Coronary artery (tissue), 2 donors: ENCODE measurements at regions not wholly inside any gene's neighbourhood (a gene's known extent, or its start where the extent isn't known, plus 50 kb on each side); places are given as distances from the start of the nearest gene placed in this dataset.

Source experiments
- DNase-seq: peaks from one replicate; pipeline ENCODE4 v3.0.0-alpha.2; 2017; ENCODE audit warnings: low spot score
- H3K27ac ChIP-seq, 2 donors: fragments of 200-600 bp; sonication (generic); one replicate each; pipeline ENCODE4 v1.5.1; 2016 to 2019
- H3K4me3 ChIP-seq: fragments of 200-600 bp; sonication (generic); 2 replicates; pipeline ENCODE4 v1.5.1; 2016; ENCODE audit warnings: mild to moderate bottlenecking, moderate library complexity
- TF ChIP-seq, protein P1 (sequence below): fragments of 200-600 bp; sonication (generic); IDR thresholded peaks from one replicate; pipeline ENCODE4 v1.5.1; 2019; ENCODE audit warnings: antibody characterized with exemption

DNA sequence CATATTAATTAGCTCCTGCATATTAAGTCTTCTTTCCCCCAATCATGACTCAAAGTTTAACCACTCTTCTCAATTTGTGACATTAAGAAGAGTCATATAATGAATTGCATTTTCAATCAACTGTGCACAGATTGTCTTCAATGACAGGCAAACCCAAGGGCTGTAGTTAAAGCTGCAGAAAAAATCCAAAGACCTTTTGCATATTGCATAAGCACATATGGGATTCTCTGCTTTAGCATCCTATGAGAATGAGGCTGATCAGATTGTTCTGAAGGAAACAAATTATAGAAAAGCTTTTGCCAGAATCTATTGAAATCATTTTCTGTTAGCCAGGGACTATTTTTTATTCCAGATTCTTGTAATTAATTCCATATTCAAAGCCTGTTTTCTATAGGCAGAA, 112.3 kb downstream of the FAM170A start:
- TF ChIP-seq, protein P1, sequence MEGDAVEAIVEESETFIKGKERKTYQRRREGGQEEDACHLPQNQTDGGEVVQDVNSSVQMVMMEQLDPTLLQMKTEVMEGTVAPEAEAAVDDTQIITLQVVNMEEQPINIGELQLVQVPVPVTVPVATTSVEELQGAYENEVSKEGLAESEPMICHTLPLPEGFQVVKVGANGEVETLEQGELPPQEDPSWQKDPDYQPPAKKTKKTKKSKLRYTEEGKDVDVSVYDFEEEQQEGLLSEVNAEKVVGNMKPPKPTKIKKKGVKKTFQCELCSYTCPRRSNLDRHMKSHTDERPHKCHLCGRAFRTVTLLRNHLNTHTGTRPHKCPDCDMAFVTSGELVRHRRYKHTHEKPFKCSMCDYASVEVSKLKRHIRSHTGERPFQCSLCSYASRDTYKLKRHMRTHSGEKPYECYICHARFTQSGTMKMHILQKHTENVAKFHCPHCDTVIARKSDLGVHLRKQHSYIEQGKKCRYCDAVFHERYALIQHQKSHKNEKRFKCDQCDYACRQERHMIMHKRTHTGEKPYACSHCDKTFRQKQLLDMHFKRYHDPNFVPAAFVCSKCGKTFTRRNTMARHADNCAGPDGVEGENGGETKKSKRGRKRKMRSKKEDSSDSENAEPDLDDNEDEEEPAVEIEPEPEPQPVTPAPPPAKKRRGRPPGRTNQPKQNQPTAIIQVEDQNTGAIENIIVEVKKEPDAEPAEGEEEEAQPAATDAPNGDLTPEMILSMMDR = no peak
- H3K4me3 ChIP-seq = no peak overlapping the region
- DNase-seq = no peak
- no peak overlapping the region for H3K27ac ChIP-seq

DNA sequence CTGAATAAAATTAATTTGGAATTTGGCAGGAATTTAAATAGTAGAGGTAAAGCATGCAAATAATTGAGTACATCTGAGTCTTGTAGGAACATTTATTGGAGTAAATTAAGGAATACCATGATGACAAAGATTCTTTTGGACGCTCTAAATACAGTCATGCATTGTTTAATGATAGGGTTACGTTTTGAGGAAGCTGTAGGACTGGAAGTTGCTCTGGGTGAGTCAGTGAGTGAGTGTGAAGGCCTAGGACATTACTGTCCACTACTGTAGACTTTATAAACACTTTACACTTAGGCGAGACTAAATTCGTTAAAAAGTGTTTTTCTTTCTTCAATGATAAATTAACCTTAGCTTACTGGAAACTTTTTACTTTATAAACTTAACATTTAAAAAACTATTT, 113.0 kb downstream of the FAM170A start:
- H3K27ac ChIP-seq = no peak overlapping the region
- TF ChIP-seq, protein P1 = no peak
- no peak for DNase-seq
- H3K4me3 ChIP-seq = no peak overlapping the region

- H3K4me3 ChIP-seq = no peak overlapping the region
- no peak overlapping the region for H3K27ac ChIP-seq
- TF ChIP-seq, protein P1 = no peak
- DNase-seq = no peak
These were observed 114.6 kb downstream of the FAM170A start for GRCh38 chr5:119743927-119744326.

DNA sequence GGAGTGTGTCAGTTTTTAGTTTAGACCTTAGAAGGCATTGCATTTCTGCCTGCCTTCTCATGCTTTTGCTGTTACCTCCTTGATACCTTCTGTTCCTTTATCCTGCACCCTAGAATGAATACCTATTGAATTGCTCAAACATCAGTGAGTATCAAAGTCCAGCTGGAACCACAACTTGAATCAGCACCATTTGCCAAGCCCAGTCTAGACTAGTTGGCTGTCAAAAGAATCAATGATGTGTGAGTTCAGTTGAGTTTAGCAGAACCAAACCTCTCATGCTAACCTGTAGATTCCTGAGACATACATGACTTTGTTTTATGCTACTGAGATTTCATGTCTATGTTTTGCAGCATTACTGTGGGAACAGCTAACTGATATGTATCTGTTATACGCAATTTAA, 116.6 kb downstream of the FAM170A start:
- no peak overlapping the region for H3K4me3 ChIP-seq
- no peak for DNase-seq
- H3K27ac ChIP-seq = no peak overlapping the region
- TF ChIP-seq, protein P1 = no peak

- no peak for DNase-seq
- TF ChIP-seq, protein P1 = no peak
- H3K27ac ChIP-seq = no peak overlapping the region
These were observed 117.6 kb downstream of the FAM170A start for GRCh38 chr5:119746984-119747383.

DNA sequence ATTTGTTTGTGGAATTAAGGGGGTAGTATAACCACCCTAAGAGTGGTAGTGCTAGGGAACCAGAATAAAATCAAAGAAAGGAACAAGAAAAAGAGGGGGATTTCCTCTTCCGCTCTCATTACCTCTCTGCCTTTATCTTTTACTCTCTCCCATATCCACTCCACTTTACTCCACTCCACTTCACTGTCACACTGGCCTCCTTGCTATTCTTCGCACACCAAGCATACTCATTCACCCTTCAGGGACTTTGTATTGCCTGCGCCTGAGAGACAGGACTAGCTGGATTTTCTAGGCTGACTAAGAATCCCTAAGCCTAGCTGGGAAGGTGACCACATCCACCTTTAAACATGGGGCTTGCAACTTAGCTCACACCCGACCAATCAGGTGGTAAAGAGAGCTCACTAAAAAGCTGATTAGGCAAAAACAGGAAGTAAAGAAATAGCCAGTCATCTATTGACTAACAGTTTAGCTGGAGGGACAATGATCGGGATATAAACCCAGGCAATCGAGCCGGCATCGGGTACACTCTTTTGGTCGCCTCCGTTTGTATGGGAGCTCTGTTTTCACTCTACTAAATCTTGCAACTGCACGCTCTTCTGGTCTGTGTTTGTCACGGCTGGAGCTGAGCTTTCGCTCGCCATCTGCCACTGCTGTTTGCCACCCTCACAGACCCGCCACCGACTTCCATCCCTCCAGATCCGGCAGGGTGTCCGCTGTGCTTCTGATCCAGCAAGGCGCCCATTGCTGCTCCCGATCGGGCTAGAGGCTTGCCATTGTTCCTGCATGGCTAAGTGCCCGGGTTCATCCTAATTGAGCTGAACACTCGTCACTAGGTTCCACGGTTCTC, 121.8 kb downstream of the FAM170A start:
- no peak for DNase-seq
- TF ChIP-seq, protein P1 = no peak
- no peak overlapping the region for H3K4me3 ChIP-seq
- H3K27ac ChIP-seq = no peak overlapping the region

More at GRCh38 chr5:119746984-119747383, 117.6 kb downstream of the FAM170A start:
- H3K4me3 ChIP-seq = no peak overlapping the region

- no peak for DNase-seq
- H3K27ac ChIP-seq = no peak overlapping the region
- TF ChIP-seq, protein P1 = no peak
- no peak overlapping the region for H3K4me3 ChIP-seq
These were observed 122.4 kb downstream of the FAM170A start for GRCh38 chr5:119751734-119752094.
